HCT116 (cell line): ENCODE measurements at regions not wholly inside any gene's neighbourhood (a gene's known extent, or its start where the extent isn't known, plus 50 kb on each side); places are given as distances from the start of the nearest gene placed in this dataset.

Experiments
- ATAC-seq: fragments of 200-7000 bp; cut with Tn5 transposase; 2 replicates; pipeline ENCODE4 v1.9.1; 2020; ENCODE audit warnings: mild to moderate bottlenecking, moderate library complexity
- BruUV-seq: library from RNA; stranded (reverse); fragments of 400-500 nt; replicated peaks from 2 replicates; lab custom pipeline; 2021; lab: Mats Ljungman, UMichigan
- CTCF ChIA-PET: fragments of 300-600 bp; sonication (Branson Sonifier 250); formaldehyde crosslinking; loops from one replicate; lab custom pipeline; 2021; ENCODE audit warnings: antibody characterized with exemption; lab: Charles Lee
- POLR2A ChIA-PET: fragments of 300-600, 350-600 bp; sonication (Branson Sonifier 250); formaldehyde crosslinking; loops from one replicate; lab custom pipeline; 2021; ENCODE audit warnings: antibody characterized with exemption; lab: Charles Lee
- RAD21 ChIA-PET, 2 experiments: fragments of 300-600 bp; sonication (Branson Sonifier 250); formaldehyde crosslinking; loops; one replicate each; lab custom pipeline; 2023; ENCODE audit warnings: low total read pairs in 2 of 2; ENCODE audit not compliant: uncharacterized antibody in 2 of 2, unreplicated experiment in 2 of 2, low non-redundant PET in 1 of 2; lab: Charles Lee
- DNase-seq: peaks from one replicate; pipeline ENCODE4 v3.0.0-alpha.2; 2010; ENCODE audit warnings: low read depth, low spot score
- H2AFZ ChIP-seq: fragments of 200-600 bp; shearing (Covaris generic), sonication (generic); 2 replicates; pipeline ENCODE4 v1.6.1; 2017; ENCODE audit warnings: low read depth, mixed run types, mixed read lengths, antibody characterized with exemption, low read length; ENCODE audit not compliant: poor library complexity, severe bottlenecking
- H3K27ac ChIP-seq: 2 replicates; pipeline ENCODE4 v1.5.1; 2012; ENCODE audit warnings: low read depth, low read length
- H3K27me3 ChIP-seq: fragments of 200-600 bp; sonication (generic); 2 replicates; pipeline ENCODE4 v1.6.1; 2016; ENCODE audit warnings: mixed run types, low read length, mixed read lengths; ENCODE audit not compliant: insufficient read depth
- H3K36me3 ChIP-seq, 2 experiments: fragments of 200-500 bp in 1 of 2; fragments of 200-600 bp in 1 of 2; sonication (Bioruptor generic) in 1 of 2; sonication (generic) in 1 of 2; 2 replicates each; pipeline versions ENCODE4 v1.5.1 to v1.6.1; 2014 to 2016; ENCODE audit warnings: low read length in 2 of 2, inconsistent platforms in 1 of 2, mixed read lengths in 1 of 2, mixed run types in 1 of 2; ENCODE audit not compliant: insufficient read depth in 2 of 2, control insufficient read depth in 1 of 2
- H3K4me1 ChIP-seq, 2 experiments: fragments of 200-600 bp in 1 of 2; sonication (generic) in 1 of 2; 2 replicates each; pipeline versions ENCODE4 v1.5.1 to v1.6.1; 2012 to 2017; ENCODE audit warnings: low read length in 2 of 2, inconsistent platforms in 1 of 2, mild to moderate bottlenecking in 1 of 2, mixed read lengths in 1 of 2, mixed run types in 1 of 2, moderate library complexity in 1 of 2; ENCODE audit not compliant: insufficient read depth in 2 of 2, control insufficient read depth in 1 of 2
- H3K4me2 ChIP-seq: fragments of 200-600 bp; sonication (generic); 2 replicates; pipeline ENCODE4 v1.6.1; 2017; ENCODE audit warnings: mixed run types, low read length, mixed read lengths
- H3K4me3 ChIP-seq, 2 experiments: fragments of 200-600 bp in 1 of 2; sonication (generic) in 1 of 2; replicated peaks in 1 of 2; 2 replicates each; pipeline ENCODE4 v1.5.1; 2011 to 2016; ENCODE audit warnings: low read length in 2 of 2, control low read depth in 1 of 2, low read depth in 1 of 2, mild to moderate bottlenecking in 1 of 2, mixed read lengths in 1 of 2, mixed run types in 1 of 2
- H3K79me2 ChIP-seq: fragments of 200-600 bp; sonication (generic); 2 replicates; pipeline ENCODE4 v1.6.1; 2017; ENCODE audit warnings: mild to moderate bottlenecking, mixed run types, low read length, moderate library complexity, mixed read lengths; ENCODE audit not compliant: insufficient read depth
- H3K9ac ChIP-seq: fragments of 200-600 bp; sonication (generic); 2 replicates; pipeline ENCODE4 v1.6.1; 2016; ENCODE audit warnings: low read length, mixed read lengths
- H3K9me2 ChIP-seq: fragments of 200-600 bp; sonication (generic), shearing (Covaris generic); 2 replicates; pipeline ENCODE4 v1.6.1; 2017; ENCODE audit warnings: mixed run types, mild to moderate bottlenecking, moderate library complexity; ENCODE audit not compliant: insufficient read depth
- H3K9me3 ChIP-seq, 2 experiments: fragments of 200-500 bp in 1 of 2; fragments of 200-600 bp in 1 of 2; sonication (Bioruptor generic) in 1 of 2; sonication (generic) in 1 of 2; 2 replicates each; pipeline ENCODE4 v1.6.1; 2014 to 2017; ENCODE audit warnings: low read length in 2 of 2, mixed read lengths in 2 of 2, inconsistent platforms in 1 of 2, low read depth in 1 of 2, mild to moderate bottlenecking in 1 of 2, mixed run types in 1 of 2, moderate library complexity in 1 of 2; ENCODE audit not compliant: control insufficient read depth in 1 of 2, insufficient read depth in 1 of 2
- H4K20me1 ChIP-seq: fragments of 200-600 bp; sonication (generic), shearing (Covaris generic); 2 replicates; pipeline ENCODE4 v1.6.1; 2017; ENCODE audit warnings: mixed run types, mild to moderate bottlenecking, moderate library complexity; ENCODE audit not compliant: insufficient read depth
- ATF3 ChIP-seq: IDR thresholded peaks from 2 replicates; pipeline ENCODE4 v1.6.1; 2012
- CTCF ChIP-seq, 3 experiments: fragments of 200-600 bp in 1 of 3; sonication (generic) in 1 of 3; IDR thresholded peaks in 2 of 3; conservative IDR thresholded peaks in 1 of 3; 2 replicates each; pipeline ENCODE4 v1.5.1; 2012 to 2017; ENCODE audit warnings: low read depth in 2 of 3, low read length in 2 of 3, antibody characterized with exemption in 1 of 3, borderline replicate concordance in 1 of 3, control low read depth in 1 of 3, mild to moderate bottlenecking in 1 of 3, mixed read lengths in 1 of 3, mixed run types in 1 of 3, moderate library complexity in 1 of 3; ENCODE audit not compliant: insufficient read depth in 1 of 3
- EGR1 ChIP-seq: IDR thresholded peaks from 2 replicates; pipeline ENCODE4 v1.6.1; 2012; ENCODE audit warnings: low read depth
- ELF1 ChIP-seq: IDR thresholded peaks from 2 replicates; pipeline ENCODE4 v1.6.1; 2012; ENCODE audit warnings: low read depth, borderline replicate concordance
- JUND ChIP-seq: IDR thresholded peaks from 2 replicates; pipeline ENCODE4 v1.6.1; 2012
- RAD21 ChIP-seq: IDR thresholded peaks from 2 replicates; pipeline ENCODE4 v1.6.1; 2012; ENCODE audit warnings: low read depth, mild to moderate bottlenecking
- SIN3A ChIP-seq: IDR thresholded peaks from 2 replicates; pipeline ENCODE4 v1.6.1; 2012; ENCODE audit warnings: low read depth
- SP1 ChIP-seq: IDR thresholded peaks from 2 replicates; pipeline ENCODE4 v1.6.1; 2012; ENCODE audit warnings: low read depth
- intact Hi-C: fragments of 100-400 bp; cut with micrococcal nuclease; formaldehyde crosslinking; loops from 2 replicates; pipeline ENCODE4 v1.10.0; 2022
- TF ChIP-seq, protein P1 (sequence below): IDR thresholded peaks from 2 replicates; pipeline ENCODE4 v1.6.1; 2012
- TF ChIP-seq, protein P2 (sequence below): IDR thresholded peaks from 2 replicates; pipeline ENCODE4 v1.6.1; 2011; ENCODE audit warnings: mild to moderate bottlenecking, low read length, moderate library complexity; ENCODE audit not compliant: insufficient replicate concordance; ENCODE audit errors: extremely low read depth

DNA sequence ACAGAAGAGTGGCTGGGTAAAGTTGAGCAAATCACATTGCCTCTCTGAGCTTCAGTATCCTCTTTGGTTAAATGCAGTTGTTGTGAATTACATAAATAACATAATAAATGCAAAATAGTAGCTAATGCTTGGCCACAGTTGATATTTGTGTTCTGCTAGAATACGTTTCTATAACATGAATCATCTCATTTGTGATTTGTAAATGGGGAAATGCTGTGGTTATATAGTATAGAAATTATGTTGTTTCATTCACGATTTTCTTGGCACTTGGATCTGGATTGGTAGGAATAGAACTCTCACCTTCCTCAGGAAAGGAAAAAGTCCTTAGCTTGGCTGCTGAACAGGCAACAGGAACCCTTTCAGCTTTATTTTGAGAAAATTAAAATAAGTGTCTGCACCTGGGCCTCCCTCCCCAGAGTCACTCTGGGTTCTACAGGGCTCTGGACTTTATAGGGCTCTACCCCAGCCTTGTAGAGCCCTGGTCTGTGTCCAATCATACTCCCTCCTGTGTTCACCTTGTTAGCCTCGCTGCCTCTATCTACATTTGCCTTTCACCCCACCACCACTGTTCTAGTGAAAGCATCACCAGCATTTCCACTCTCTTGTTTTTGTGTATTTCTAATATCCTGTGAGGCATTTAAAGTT, 107.7 kb upstream of the BCAT1 start:
- peaks cover 0 to 6% of the 10 kb centered on the region in 2 experiments; a peak in 2 of 4 replicates for H3K4me1 ChIP-seq
- ChIA-PET RAD21 (no interaction called here), POLR2A (no interaction called here), CTCF (no interaction called here)
- no peaks in the 10 kb centered on the region for H3K36me3 ChIP-seq
- TF ChIP-seq EGR1 (no peak), ATF3 (no peak), ELF1 (no peak), SIN3A (no peak), JUND (no peak), CTCF (IDR thresholded peaks at IDR 0.05 in 2 of 3, conservative IDR thresholded peaks at IDR 0.05 in 1 of 3; ENCODE audit: borderline replicate concordance in 1 of 3, insufficient read depth in 1 of 3, low read depth in 2 of 3, low read length in 2 of 3) (no peak), RAD21 (no peak), SP1 (no peak)
- TF ChIP-seq, protein P1, sequence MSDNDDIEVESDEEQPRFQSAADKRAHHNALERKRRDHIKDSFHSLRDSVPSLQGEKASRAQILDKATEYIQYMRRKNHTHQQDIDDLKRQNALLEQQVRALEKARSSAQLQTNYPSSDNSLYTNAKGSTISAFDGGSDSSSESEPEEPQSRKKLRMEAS, result no peak
- TF ChIP-seq, protein P2, sequence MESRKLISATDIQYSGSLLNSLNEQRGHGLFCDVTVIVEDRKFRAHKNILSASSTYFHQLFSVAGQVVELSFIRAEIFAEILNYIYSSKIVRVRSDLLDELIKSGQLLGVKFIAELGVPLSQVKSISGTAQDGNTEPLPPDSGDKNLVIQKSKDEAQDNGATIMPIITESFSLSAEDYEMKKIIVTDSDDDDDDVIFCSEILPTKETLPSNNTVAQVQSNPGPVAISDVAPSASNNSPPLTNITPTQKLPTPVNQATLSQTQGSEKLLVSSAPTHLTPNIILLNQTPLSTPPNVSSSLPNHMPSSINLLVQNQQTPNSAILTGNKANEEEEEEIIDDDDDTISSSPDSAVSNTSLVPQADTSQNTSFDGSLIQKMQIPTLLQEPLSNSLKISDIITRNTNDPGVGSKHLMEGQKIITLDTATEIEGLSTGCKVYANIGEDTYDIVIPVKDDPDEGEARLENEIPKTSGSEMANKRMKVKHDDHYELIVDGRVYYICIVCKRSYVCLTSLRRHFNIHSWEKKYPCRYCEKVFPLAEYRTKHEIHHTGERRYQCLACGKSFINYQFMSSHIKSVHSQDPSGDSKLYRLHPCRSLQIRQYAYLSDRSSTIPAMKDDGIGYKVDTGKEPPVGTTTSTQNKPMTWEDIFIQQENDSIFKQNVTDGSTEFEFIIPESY, result no peak
- ATAC-seq, result no peak
- no peaks in the 10 kb centered on the region for H3K79me2 ChIP-seq
- H3K27me3 ChIP-seq, result no peaks in the 10 kb centered on the region
- H3K9me3 ChIP-seq, result no peaks in the 10 kb centered on the region
- no peak overlapping the region for H2AFZ ChIP-seq
- H3K27ac ChIP-seq, result no peak overlapping the region
- DNase-seq, result no peak
- H3K9me2 ChIP-seq, result no peaks in the 10 kb centered on the region
- BruUV-seq, result no TSS peak
- no peak overlapping the region for H3K9ac ChIP-seq
- H3K4me2 ChIP-seq, result no peak overlapping the region
- intact Hi-C loops, result no loop called here
- no peaks in the 10 kb centered on the region for H4K20me1 ChIP-seq
- H3K4me3 ChIP-seq, result no peak overlapping the region
